ENCODE measurements at regions not wholly inside any gene's neighbourhood (a gene's known extent, or its start where the extent isn't known, plus 50 kb on each side); places are given as distances from the start of the nearest gene placed in this dataset.

- no peak for DNase-seq
These were observed 288.3 kb downstream of the CYP26B1 start for GRCh38 chr2:71859211-71859847.

- DNase-seq: no peak
These were observed 289.6 kb downstream of the CYP26B1 start for GRCh38 chr2:71858071-71858470.

- DNase-seq: peak in 1 of 2 experiments; percentile 46
These were observed 290.0 kb downstream of the CYP26B1 start for GRCh38 chr2:71857636-71858035.

- no peak for DNase-seq
These were observed 290.7 kb downstream of the CYP26B1 start for GRCh38 chr2:71856773-71857525.

- no peak for DNase-seq
These were observed 293.8 kb downstream of the CYP26B1 start for GRCh38 chr2:71853858-71854257.

- no peak for DNase-seq
These were observed 295.4 kb downstream of the CYP26B1 start for GRCh38 chr2:71852141-71852711.

GRCh38 chr2:71851094-71851750 is 296.4 kb downstream of the CYP26B1 start:
- DNase-seq: no peak

- no peak for DNase-seq
These were observed 297.3 kb downstream of the CYP26B1 start for GRCh38 chr2:71850306-71850801.

GRCh38 chr2:71849607-71850305 is 297.9 kb downstream of the CYP26B1 start:
- DNase-seq: no peak

- DNase-seq: no peak
These were observed 298.6 kb downstream of the CYP26B1 start for GRCh38 chr2:71849111-71849510.

GRCh38 chr2:71846669-71847291 is 300.9 kb downstream of the CYP26B1 start:
- no peak for DNase-seq

GRCh38 chr2:71846072-71846471 is 301.6 kb downstream of the CYP26B1 start:
- no peak for DNase-seq

GRCh38 chr2:71844967-71845366 is 302.7 kb downstream of the CYP26B1 start:
- DNase-seq: no peak

- DNase-seq: no peak
These were observed 304.2 kb downstream of the CYP26B1 start for GRCh38 chr2:71843391-71843850.

- DNase-seq: no peak
These were observed 304.9 kb downstream of the CYP26B1 start for GRCh38 chr2:71842744-71843143.

- no peak for DNase-seq
These were observed 307.8 kb downstream of the CYP26B1 start for GRCh38 chr2:71839826-71840225.

GRCh38 chr2:71834796-71835195 is 312.9 kb downstream of the CYP26B1 start:
- no peak for DNase-seq

GRCh38 chr2:71833855-71834560 is 313.7 kb downstream of the CYP26B1 start:
- no peak for DNase-seq

- DNase-seq: no peak
These were observed 314.4 kb downstream of the CYP26B1 start for GRCh38 chr2:71833272-71833671.

GRCh38 chr2:71832844-71833243 is 314.8 kb downstream of the CYP26B1 start:
- DNase-seq: peak in 1 of 2 experiments; percentile 16

GRCh38 chr2:71832388-71832787 is 315.3 kb downstream of the CYP26B1 start:
- DNase-seq: no peak

Measured in cerebellar nuclear complex (tissue), 1 donor.